OCI-LY1 (cell line): ENCODE measurements at regions not wholly inside any gene's neighbourhood (a gene's known extent, or its start where the extent isn't known, plus 50 kb on each side); places are given as distances from the start of the nearest gene placed in this dataset.

Experiments used
- CTCF ChIP-seq: fragments of 200-600 bp; sonication (generic), shearing (Covaris generic); IDR thresholded peaks from 2 replicates; pipeline ENCODE4 v1.5.1; 2017; ENCODE audit warnings: mild to moderate bottlenecking, antibody characterized with exemption, low read length, moderate library complexity, mixed read lengths
- EZH2 ChIP-seq: fragments of 200-600 bp; sonication (generic), shearing (Covaris generic); IDR thresholded peaks from 2 replicates; pipeline ENCODE4 v1.8.0; 2017; ENCODE audit warnings: borderline replicate concordance, mixed run types, mild to moderate bottlenecking, antibody characterized with exemption, low read length, moderate library complexity, mixed read lengths

GRCh38 chr21:27581168-27581567 is 614.3 kb upstream of the ADAMTS5 start:
- TF ChIP-seq CTCF (no peak), EZH2 (no peak)
